HG02885 (cell line): ENCODE measurements at regions not wholly inside any gene's neighbourhood (a gene's known extent, or its start where the extent isn't known, plus 50 kb on each side); places are given as distances from the start of the nearest gene placed in this dataset.
A peak's percentile ranks its signal among the peaks of the same experiment; 100 is the strongest.
"Not testable (repeated sequence)": the region's sequence is repeated elsewhere in the genome, so short reads cannot be mapped to it uniquely, and the experiment has no call there.

Experiments
- ATAC-seq: cut with Tn5 transposase; IDR thresholded peaks from one replicate; pipeline ENCODE4 v1.9.1; 2021; ENCODE audit warnings: mild to moderate bottlenecking; ENCODE audit not compliant: unreplicated experiment, poor library complexity

GRCh38 chr4:86413426-86413825 is 53.6 kb upstream of the MAPK10 start:
- not testable (repeated sequence) for ATAC-seq

GRCh38 chr4:86414686-86415085 is 54.8 kb upstream of the MAPK10 start:
- no peak for ATAC-seq

- ATAC-seq: no peak
Measured at GRCh38 chr4:86416081-86416480, 56.2 kb upstream of the MAPK10 start.

GRCh38 chr4:86421461-86421860 is 61.6 kb upstream of the MAPK10 start:
- ATAC-seq: no peak

GRCh38 chr4:86431543-86432116 is 71.8 kb upstream of the MAPK10 start:
- ATAC-seq: no peak

GRCh38 chr4:86432559-86433134 is 72.8 kb upstream of the MAPK10 start:
- peak; percentile 50 for ATAC-seq

- no peak for ATAC-seq
Measured at GRCh38 chr4:86439293-86439692, 79.4 kb upstream of the MAPK10 start.

GRCh38 chr4:86441175-86441936 is 81.5 kb upstream of the MAPK10 start:
- ATAC-seq: peak; percentile 77

- no peak for ATAC-seq
Measured at GRCh38 chr4:86442881-86443280, 83.0 kb upstream of the MAPK10 start.

- no peak for ATAC-seq
Measured at GRCh38 chr4:86443495-86443894, 83.6 kb upstream of the MAPK10 start.

GRCh38 chr4:86446996-86447395 is 87.1 kb upstream of the MAPK10 start:
- no peak for ATAC-seq

- no peak for ATAC-seq
Measured at GRCh38 chr4:86448871-86449270, 89.0 kb upstream of the MAPK10 start.

GRCh38 chr4:86449746-86450588 is 90.1 kb upstream of the MAPK10 start:
- no peak for ATAC-seq

GRCh38 chr4:86450861-86451260 is 91.0 kb upstream of the MAPK10 start:
- no peak for ATAC-seq

- no peak for ATAC-seq
Measured at GRCh38 chr4:86451560-86452330, 91.9 kb upstream of the MAPK10 start.

- no peak for ATAC-seq
Measured at GRCh38 chr4:86452422-86452891, 92.6 kb upstream of the MAPK10 start.

GRCh38 chr4:86452924-86453531 is 93.2 kb upstream of the MAPK10 start:
- no peak for ATAC-seq

- ATAC-seq: not testable (repeated sequence)
Measured at GRCh38 chr4:86453611-86454072, 93.8 kb upstream of the MAPK10 start.

- ATAC-seq: no peak
Measured at GRCh38 chr4:86461849-86462248, 102.0 kb upstream of the MAPK10 start.
